GM19452 (cell line): ENCODE measurements at regions not wholly inside any gene's neighbourhood (a gene's known extent, or its start where the extent isn't known, plus 50 kb on each side); places are given as distances from the start of the nearest gene placed in this dataset.

Source experiments
- ATAC-seq: cut with Tn5 transposase; IDR thresholded peaks from one replicate; pipeline ENCODE4 v1.9.1; 2021; ENCODE audit not compliant: unreplicated experiment

DNA sequence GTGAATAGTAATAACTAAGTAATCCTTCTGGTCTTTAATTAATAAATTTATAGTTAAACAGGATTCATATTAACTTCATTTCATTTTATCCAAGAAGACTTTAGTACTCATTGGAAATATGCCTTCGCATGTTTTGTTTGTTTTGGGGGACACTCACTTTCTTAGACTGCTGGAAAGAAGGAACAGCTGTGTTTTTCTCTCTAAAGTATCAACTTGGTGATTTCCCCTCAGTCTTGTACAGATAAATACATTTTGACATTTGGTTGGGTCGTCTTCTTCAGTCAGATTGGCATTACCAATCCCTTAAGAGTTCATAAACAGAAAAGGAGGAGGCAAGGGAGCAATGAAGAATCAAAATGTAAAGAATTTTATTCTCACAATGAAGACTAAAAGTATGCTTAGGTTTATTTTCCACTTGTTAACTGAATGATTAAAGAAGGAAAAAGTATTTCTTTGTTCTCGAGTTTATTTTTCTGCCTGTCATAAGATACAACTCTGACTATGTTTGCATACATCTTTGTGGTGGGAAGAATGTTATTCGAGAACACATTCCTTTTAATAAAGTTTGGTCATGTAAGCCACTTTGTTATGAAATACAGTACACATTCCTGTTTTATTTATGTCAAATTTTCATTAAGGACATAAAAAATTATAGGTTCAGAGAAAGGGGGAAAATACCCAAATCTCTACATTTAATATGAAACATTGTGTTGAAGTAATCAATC, 140.2 kb downstream of the GMNC start:
- no peak for ATAC-seq

DNA sequence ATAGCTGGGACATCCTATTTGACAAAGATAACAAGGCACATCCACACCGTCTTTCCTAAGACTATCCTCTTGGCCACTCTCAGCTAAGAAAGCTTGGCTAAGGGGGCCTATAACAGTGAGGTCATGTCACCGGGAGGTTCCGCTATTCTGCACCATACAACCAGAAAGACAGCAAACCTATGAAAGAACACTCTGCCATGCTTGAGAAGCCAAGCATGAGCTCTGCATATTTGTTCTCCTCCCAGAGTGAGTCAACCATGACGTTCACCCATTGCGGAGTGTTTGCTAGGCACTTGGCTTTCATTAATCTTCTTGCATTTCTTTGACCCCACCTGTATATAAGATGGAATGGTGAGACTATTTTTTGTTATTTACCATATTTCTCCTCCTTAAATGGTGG, 141.2 kb downstream of the GMNC start:
- ATAC-seq: peak; percentile 86

DNA sequence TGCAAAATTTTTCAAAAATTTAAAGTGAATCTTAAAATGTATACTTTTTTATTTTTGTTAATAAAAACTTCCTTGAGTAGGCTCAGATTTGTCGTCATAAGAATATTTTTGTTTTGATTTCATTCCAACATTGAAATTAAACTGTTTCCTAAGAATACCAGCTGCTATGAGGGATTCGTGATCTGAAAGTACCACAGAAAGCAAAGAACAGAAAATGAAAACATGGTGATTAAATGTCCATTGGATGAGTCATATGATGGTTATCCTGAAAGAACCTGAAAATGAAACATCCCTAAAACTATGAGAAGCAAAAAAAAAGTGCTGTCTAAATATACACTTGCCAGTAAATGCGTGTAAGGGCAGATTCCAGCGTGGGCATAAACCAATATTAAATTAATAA, 143.8 kb downstream of the GMNC start:
- no peak for ATAC-seq

DNA sequence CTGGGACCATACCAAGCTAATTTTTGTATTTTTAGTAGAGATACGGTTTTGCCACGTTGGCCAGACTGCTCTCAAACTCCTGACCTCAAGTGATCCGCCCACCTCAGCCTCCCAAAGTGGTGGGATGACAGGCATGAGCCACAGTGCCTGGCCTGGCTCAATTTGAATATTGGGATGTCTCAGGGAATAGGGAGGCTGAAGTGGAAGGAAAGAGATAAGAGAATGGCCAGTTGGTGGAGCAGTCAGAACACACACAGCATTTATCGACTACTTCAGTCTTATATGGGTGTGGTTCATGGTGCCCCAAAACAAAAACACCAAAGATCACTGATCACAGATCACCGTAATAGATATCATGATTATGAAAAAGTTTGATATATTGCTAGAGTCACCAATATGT, 144.4 kb downstream of the GMNC start:
- no peak for ATAC-seq

DNA sequence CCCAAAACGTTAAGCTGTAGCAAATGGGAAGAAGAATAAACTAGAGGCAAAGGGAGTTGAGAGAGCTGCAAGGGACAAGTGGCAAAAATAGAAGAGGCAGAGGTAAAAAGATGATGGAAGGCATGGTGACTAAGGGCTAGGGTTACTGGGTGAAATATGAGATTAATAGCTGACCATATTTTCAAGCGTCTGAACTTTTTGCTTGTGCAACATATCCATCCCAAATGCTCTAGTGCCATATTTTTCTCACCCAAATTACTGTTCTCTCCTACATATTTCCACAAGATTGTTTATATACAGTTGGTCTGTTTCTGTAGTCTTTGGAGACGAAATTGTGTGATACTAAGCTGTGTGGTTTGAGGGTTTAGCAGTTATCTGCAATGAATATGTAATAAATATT, 145.5 kb downstream of the GMNC start:
- ATAC-seq: no peak

DNA sequence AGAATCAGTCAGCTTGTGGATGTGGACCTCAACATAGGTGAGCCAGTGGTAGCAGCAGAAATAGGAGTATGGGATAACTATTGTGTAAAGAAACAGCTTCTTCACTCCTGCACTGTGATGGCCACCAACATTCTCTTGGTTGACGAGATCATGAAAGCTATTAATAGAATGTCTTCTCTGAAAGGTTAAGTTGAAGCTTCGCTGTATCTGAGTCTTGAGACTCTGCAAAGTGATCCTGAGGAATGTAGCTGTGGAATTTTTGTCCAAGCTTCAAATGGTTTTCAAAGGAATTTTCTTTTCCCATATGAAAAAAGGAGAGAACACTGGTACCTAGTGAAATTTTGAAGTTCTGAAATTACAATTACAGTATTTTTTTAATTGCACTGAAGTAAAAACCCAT, 146.3 kb downstream of the GMNC start:
- no peak for ATAC-seq

DNA sequence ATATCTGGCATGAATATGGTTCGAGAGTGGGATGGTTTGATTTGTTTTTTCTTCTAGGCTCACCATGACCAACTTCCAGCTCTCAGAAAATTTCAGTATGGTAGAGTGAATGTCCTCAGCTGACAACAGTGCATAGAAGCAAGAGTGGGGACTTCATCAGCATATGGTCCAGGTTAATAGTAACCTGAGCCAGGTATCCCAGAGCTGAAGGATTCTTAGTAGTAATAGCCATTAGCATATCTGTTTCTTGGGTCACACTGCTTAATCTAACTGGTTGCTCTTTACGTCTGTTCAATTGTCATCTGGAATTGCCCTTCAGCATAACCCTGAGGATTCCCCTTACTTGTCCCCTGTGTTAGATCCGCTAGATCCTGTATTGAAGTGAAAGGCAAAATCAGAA, 151.8 kb downstream of the GMNC start:
- ATAC-seq: no peak

DNA sequence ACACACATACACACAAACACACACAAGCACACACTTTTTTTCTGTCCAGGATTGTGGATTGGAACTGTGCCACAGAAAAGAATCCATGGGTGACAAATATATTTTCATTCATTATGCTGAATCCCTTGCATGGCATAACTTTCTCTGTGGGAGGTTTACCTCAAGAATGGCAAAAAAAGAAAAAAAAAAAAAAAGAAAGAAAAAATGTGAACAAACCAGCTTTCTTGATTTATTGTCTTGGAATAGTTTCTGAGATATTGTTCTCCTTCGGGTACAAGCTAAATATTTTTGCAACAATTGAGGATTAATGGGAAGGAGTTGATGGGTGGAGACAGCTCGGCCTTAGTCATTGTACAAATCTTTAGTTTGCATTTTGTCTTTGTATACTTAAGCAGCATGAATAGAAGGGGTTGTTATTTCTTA, 153.1 kb downstream of the GMNC start:
- no peak for ATAC-seq
